ENCODE measurements at regions not wholly inside any gene's neighbourhood (a gene's known extent, or its start where the extent isn't known, plus 50 kb on each side); places are given as distances from the start of the nearest gene placed in this dataset.

- DNase-seq, result no peak
Measured at GRCh38 chr5:113804943-113805342, 291.4 kb downstream of the YTHDC2 start.

DNA sequence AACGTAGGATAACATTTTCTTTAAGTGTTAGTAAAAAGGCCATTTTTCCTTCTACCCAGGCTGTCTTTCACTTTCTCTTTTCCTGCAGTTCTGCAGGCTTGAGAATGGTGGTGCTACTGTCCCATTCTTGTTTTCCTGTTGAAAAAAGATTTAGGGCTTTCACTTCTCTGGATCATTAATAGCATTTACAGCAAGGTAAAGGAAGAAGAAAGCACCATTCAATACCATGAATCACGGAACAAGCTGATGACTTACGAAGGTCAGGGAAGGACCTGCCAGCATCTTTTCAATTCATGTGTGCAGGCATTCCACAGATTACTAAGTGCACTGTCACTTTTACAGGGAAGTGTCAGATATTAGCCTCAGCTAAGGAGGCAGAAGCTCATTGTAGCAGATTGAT lies 292.8 kb downstream of the YTHDC2 start:
- DNase-seq, result no peak

DNA sequence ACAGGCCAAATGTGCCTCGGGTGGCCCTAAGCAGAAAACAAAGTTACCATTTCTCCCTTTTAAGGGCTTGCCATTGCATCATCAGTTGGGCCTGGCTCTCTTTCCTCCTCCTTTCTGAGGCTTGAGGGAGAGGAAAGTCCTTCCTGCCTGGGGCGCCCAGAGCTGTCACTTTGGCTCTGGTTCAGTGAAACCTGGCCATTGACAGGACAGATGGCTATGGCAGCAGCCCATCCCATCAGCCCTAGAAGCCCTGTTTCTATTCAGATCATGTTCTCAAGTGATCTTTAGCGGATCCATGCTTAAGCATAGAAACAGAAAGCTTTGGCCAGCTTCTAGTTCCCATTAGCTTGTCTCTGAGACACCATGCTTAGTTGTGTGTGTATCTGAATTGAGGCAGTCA lies 293.4 kb downstream of the YTHDC2 start:
- no peak for DNase-seq

DNA sequence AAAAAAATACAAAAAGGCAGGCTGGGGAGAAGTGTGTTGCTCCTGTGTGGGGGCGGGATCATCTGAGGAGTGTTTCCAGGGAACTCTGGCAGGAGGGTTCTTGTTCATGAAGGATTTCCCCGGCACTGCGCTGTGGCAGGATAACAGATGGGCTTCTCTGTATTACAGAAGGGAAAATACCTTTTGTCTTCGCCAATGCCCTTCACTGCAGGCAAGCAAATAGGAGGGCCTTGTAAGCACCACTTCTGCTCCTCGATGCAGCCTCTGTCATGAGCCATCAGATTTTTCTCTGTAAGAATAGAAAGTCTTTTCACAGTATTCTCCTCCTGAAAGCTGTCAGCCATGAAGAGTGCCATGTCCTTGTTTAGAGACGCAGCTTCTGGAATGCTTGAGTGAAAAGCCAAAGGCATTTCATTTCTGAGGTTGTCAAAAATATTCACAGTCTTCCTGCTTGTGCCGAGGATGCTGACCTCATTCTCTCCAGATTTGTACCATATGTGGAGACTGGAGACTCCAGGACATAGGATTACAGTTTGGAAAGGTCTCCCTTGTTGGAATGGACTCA lies 294.0 kb downstream of the YTHDC2 start:
- DNase-seq, result no peak

DNA sequence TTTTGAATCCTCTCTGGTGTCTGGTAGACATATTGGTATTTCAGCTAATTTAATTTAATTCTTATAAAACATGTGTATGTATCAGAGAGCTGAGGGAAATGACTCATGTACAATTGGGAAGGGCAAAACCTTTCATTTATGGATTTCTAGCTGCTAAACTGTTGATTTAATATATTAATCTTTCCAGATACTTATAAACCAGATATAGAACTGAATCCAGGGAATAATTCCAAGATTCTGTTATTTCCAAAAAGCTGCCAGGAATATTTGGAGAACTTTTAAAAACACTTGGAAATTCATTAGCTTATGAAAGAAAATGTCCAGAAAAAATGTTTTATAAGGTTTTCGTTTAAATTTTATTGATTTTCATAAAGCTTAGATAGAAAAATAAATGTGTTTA lies 295.5 kb downstream of the YTHDC2 start:
- DNase-seq, result no peak

GRCh38 chr5:113809626-113810025 lies 296.1 kb downstream of the YTHDC2 start:
- DNase-seq, result no peak

GRCh38 chr5:113813466-113813865 lies 300.0 kb downstream of the YTHDC2 start:
- DNase-seq, result no peak

DNA sequence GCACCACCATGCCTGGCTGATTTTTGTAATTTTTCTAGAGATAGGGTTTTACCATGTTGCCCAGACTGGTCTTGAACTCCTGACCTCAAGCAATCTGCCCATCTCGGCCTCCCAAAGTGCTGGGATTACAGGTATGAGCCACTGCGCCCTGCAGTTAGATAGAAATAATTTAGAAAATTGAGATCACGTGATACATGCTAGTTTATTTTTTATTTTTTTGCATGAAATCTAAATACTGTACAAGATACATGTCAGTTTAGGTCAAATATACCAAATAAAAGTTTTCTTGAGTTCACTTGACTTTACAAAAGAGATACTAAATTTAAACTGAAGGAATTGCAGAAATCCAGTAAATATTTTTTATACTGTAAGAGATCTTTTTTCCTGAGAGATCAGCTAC lies 304.2 kb downstream of the YTHDC2 start:
- DNase-seq, result no peak

GRCh38 chr5:113823696-113824095 lies 310.2 kb downstream of the YTHDC2 start:
- DNase-seq, result no peak

DNA sequence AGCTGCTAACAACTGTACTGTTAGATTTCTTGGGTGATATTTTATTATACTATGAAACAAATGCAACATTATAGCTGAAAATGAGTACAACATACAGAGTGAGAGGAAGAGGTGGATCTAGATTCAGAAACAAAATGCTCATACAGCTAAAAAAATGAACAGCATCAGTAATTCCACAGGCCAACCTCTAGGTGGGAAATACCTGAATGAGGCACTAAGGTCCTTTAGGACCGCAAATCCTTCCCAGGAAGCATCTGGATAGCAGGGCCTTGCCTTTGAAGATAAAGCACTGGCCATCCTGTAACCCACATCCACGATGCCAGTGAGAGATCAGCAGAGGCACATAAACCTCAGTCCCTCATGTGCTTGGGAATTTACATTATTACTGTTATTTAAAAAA lies 310.8 kb downstream of the YTHDC2 start:
- DNase-seq, result no peak

- no peak for DNase-seq
Measured at GRCh38 chr5:113825176-113825575, 311.7 kb downstream of the YTHDC2 start.

DNA sequence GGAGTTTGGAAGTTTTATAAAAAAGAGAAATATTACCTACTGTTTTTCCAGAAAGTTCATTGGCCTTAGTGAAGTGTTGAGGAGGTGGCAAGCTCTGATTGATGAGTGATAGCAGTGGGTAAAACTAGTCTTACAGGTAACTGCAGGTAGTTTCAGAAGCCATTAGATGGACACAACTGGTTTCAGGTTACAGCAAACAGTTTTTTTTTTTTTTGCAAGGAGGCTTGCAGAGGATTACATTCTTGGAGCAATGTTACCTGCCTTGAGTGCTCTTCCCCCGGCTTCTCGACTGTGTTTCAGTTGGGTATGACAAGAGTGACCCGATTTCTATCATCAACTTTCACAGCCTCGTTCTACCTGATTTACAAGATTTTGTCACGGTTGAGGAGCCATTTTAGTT lies 333.4 kb downstream of the YTHDC2 start:
- no peak for DNase-seq

DNA sequence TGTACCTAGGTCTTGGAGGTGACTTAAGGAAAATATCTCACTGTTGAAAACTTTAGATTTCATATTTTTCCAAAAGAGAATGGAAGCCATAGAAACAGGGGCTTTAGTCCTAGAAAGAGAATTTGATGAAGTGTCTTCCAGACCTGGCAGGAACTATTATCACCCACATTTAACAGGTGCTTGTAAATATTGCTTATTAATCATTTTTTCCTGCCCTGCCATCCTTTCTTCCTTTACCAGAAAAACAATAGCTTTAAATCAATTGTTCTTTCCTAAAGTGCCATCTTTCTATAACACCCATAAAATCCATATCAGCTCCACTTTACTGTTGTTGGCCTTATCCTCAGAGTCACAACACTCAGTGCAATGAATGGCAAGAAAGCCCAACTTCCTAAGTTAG lies 350.9 kb downstream of the YTHDC2 start:
- DNase-seq, result no peak

DNA sequence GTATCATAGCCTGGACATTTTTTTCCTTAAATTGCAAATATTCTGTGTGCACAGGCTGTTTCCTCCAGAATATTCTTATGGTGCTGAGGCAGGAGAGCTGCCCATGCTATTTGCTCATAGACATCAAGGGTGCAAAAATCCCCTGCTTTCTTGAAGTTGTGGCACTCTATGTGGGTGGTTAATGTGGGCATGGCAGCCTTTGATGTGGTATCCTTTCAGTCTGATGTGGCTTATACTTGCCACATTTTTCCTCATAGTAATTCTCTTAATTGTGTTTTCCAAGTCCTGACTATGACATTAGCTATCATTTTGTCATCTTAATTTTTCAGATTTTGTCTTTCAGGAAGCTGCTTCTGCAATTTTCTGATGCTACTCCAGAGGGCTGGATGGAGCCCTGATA lies 353.3 kb downstream of the YTHDC2 start:
- no peak for DNase-seq

- no peak for DNase-seq
Measured at GRCh38 chr5:113869611-113870010, 356.1 kb downstream of the YTHDC2 start.

- DNase-seq, result no peak
Measured at GRCh38 chr5:113871972-113872371, 358.5 kb downstream of the YTHDC2 start.

GRCh38 chr5:113875096-113875495 lies 361.6 kb downstream of the YTHDC2 start:
- DNase-seq, result no peak

- no peak for DNase-seq
Measured at GRCh38 chr5:113891491-113891890, 378.0 kb downstream of the YTHDC2 start.

DNA sequence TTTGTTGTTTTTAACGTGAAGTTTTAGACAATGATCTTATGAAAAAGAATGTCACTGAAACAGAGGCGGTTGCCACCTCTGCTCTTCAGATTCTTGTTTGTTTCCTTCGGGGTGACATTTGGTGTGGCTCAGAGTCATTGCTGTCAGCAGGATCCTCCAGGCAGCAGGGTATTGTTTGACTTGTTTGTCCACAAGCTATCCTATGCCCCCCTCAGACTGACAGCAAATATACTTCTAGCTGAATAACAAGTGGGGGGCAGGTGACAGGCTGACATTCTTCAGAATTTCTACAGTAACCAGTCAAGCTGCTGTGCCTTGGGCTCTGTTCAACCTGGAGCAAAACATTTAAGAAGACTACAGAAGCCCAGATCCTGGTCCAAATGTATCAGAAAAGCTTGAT lies 383.3 kb downstream of the YTHDC2 start:
- no peak for DNase-seq

DNA sequence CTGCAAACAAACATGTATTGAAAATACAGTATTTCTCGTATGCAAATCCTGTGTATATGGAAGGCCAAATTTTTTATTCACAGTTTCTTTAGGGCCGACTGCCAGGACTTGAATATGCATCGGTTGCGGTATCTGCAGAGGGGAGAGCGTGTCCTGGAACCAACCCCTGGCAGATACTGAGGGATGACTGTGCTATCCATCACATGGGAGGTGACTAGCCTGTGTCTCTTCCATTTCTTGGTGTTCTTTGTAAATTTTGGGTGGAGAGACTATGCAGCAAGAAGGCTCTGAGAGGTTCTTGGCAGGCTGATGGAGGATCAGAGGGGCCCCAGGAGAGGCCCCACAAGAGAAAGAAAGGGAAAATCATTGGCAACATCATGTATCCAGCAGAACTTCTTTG lies 384.3 kb downstream of the YTHDC2 start:
- DNase-seq, result no peak

- DNase-seq, result no peak
Measured at GRCh38 chr5:113900141-113900540, 386.6 kb downstream of the YTHDC2 start.

GRCh38 chr5:113900816-113901215 lies 387.3 kb downstream of the YTHDC2 start:
- no peak for DNase-seq

DNA sequence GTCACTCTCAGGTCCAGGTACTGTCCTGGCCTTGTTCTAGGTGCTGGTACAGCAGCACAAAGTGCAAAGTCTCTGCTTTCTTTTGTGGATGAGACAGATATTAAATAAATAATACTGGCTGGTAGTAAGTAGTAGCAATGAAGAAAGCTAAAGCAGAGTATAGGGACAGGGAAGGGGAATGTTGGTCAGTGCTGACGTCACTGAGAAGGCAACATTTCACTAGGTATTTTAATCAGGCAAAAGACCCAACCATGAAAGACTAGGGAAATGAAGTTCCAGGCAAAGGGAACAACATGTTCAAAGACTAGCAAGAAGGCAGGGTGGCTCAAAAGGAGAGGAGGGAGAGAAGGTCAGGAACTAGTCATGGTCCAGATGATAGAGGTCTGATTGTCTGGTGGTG lies 388.2 kb downstream of the YTHDC2 start:
- DNase-seq, result no peak

DNA sequence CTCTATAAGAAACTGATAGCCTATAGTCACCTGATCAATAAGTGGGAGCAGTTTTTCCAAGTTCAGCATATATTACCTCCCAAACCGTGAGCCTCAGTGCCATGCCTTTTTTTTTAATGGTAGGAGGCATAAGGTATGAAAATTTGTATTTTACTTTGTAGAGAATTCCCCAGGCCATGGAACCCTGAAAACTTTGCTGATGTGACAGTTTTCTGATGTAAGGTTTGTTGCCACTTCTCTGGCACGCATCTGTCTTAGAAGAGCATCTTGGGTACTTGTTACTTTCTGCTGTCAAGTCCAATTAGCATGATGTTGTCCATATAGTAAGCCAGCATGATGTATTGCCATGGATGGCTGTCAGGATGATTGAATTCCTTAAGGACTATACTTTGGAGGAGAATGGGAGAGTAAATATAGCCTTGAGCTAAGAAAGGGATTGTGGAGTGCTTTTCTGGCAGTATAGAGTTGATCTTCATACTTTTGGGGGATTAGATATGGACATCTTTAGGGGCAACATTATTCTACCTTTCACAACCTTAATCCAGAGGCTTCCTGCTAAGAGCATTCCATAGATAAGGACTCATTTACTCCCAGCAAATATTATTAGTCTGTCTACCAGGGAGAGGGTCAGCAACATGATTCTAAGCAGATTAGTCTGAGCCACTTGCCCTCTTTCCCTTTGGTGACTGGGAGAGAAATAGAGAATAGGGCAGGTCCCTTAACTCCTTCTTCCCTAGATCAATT lies 389.6 kb downstream of the YTHDC2 start:
- no peak for DNase-seq

GRCh38 chr5:113909782-113910181 lies 396.3 kb downstream of the YTHDC2 start:
- no peak for DNase-seq

Measured in activated CD4-positive, alpha-beta T cell treated with anti-CD3 and anti-CD28 coated beads, Interleukin-2, Interleukin-6, amounts not matched to agents 100 ng/mL and 50 ng/mL, durations not matched to agents 16 hours and 8 hours (primary cell).